ENCODE measurements at regions not wholly inside any gene's neighbourhood (a gene's known extent, or its start where the extent isn't known, plus 50 kb on each side); places are given as distances from the start of the nearest gene placed in this dataset.

DNA sequence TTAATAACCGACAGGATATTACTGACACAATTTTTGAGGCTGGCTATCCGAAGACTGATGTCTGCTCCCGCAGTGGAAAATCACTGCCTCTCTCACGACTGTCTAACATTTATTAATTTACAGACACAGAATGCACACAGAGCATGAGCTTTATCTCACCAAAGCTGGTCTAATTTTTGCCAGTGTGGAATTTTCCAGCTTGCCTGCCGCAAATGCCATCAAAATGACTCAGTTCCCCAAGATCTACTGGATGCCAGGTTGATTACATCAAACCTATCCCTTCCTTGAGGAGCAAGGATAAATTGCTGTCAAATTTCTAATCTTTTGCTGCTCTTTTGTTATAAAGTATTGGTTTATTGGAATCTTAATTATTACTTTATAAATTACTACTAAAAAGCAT is 1775.1 kb upstream of the PCDH20 start:
- DNase-seq (no peak), ATAC-seq (no peak)
- Histone ChIP-seq H3K27me3 (no peaks in the 10 kb centered on the region), H3K27ac (no peak overlapping the region), H3K9me3 (no peaks in the 10 kb centered on the region), H3K4me3 (no peak overlapping the region), H3K4me1 (no peaks in the 10 kb centered on the region), H3K36me3 (replicated peaks in 1 of 2; ENCODE audit: insufficient read depth in 1 of 2, low read depth in 2 of 2) (no peaks in the 10 kb centered on the region)
- intact Hi-C loops (cut with DNase I) = no loop called here
- 68 to 70% methylated on average over 5 of the region's 5 CpGs for WGBS, 2 donors
- TF ChIP-seq, protein P1, sequence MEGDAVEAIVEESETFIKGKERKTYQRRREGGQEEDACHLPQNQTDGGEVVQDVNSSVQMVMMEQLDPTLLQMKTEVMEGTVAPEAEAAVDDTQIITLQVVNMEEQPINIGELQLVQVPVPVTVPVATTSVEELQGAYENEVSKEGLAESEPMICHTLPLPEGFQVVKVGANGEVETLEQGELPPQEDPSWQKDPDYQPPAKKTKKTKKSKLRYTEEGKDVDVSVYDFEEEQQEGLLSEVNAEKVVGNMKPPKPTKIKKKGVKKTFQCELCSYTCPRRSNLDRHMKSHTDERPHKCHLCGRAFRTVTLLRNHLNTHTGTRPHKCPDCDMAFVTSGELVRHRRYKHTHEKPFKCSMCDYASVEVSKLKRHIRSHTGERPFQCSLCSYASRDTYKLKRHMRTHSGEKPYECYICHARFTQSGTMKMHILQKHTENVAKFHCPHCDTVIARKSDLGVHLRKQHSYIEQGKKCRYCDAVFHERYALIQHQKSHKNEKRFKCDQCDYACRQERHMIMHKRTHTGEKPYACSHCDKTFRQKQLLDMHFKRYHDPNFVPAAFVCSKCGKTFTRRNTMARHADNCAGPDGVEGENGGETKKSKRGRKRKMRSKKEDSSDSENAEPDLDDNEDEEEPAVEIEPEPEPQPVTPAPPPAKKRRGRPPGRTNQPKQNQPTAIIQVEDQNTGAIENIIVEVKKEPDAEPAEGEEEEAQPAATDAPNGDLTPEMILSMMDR (IDR thresholded peaks at IDR 0.05) = no peak
- TF ChIP-seq POLR2A (IDR thresholded peaks at IDR 0.05) = no peak

DNA sequence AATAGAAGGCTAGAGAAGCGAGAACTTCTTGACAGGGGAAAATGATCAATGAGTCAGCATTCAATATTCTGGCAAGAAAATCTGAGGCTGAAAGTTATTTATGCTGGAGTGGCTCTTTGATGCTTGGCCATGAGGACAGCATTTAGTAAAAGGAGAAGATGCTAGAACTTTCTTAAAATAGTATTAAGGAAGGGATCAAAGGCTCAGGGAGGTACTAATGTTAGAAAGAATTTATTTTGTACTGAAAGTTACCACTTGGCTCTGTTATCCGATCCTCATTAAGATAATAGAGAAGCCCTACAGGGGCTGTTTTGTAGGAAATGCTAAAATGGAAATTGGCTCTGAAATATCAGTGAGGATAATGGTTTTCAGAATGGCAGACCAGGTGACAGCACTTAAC is 1774.6 kb upstream of the PCDH20 start:
- no peaks in the 10 kb centered on the region for H3K36me3 ChIP-seq (replicated peaks in 1 of 2; ENCODE audit: insufficient read depth in 1 of 2, low read depth in 2 of 2)

DNA sequence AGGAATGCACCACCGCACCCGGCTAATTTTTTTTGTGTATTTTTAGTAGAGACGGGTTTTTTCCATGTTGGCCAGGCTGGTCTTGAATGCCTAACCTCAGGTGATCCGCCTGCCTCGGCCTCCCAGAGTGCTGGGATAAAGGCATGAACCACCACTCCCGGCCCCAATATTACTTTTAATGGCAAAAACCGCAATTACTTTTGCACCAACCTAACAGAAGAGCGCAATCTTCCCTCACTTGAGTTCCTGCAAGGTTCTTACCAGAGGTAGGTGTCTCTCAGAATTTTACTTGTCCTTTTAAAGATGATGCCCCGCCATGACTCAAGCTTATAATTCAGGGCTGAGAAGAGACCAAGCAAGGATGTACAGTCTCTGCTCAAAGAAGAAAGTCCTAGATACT is 1774.1 kb upstream of the PCDH20 start:
- ATAC-seq = no peak
- 84 to 90% methylated on average over 9 of the region's 9 CpGs for WGBS, 2 donors

More for the DNA sequence above, 1774.6 kb upstream of the PCDH20 start:
- ATAC-seq = no peak
- intact Hi-C loops (cut with DNase I) = no loop called here
- no peaks in the 10 kb centered on the region for H3K4me1 ChIP-seq
- no peaks in the 10 kb centered on the region for H3K9me3 ChIP-seq
- no peaks in the 10 kb centered on the region for H3K27me3 ChIP-seq
- no peak for DNase-seq
- 61 to 70% methylated on average over 2 of the region's 2 CpGs for WGBS, 2 donors
- TF ChIP-seq, protein P1 (IDR thresholded peaks at IDR 0.05) = no peak
- no peak overlapping the region for H3K4me3 ChIP-seq
- no peak overlapping the region for H3K27ac ChIP-seq

DNA sequence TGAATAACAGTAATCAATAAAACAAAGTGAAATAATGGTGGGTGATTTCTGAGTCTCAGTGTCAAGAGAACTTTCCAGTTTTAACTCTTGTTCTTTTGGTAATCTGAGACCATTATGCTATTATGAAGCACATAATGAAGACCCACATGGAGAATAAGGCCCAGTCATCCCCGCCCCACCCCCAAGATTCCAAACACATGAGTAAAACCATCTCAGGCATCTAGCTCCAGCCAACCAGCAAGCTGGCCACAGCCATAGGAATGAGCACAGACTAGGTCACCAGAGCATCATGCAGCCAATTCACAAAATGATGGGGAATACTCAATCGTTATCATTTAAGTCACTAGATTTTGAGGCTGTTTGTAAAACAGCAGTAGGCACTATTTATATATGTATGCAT is 1769.0 kb upstream of the PCDH20 start:
- no peak for TF ChIP-seq POLR2A (IDR thresholded peaks at IDR 0.05)
- TF ChIP-seq, protein P1 (IDR thresholded peaks at IDR 0.05) = no peak
- Histone ChIP-seq H3K27ac (no peak overlapping the region), H3K4me1 (no peaks in the 10 kb centered on the region), H3K36me3 (replicated peaks in 1 of 2; ENCODE audit: insufficient read depth in 1 of 2, low read depth in 2 of 2) (no peaks in the 10 kb centered on the region), H3K27me3 (no peaks in the 10 kb centered on the region), H3K4me3 (no peak overlapping the region), H3K9me3 (no peaks in the 10 kb centered on the region)
- WGBS, 2 donors = 78 to 84% methylated on average over 2 of the region's 2 CpGs
- no peak for DNase-seq
- no peak for ATAC-seq
- intact Hi-C loops (cut with DNase I) = no loop called here

More for the DNA sequence above, 1774.1 kb upstream of the PCDH20 start:
- TF ChIP-seq POLR2A (IDR thresholded peaks at IDR 0.05) = no peak
- TF ChIP-seq, protein P1 (IDR thresholded peaks at IDR 0.05) = no peak
- no peaks in the 10 kb centered on the region for H3K9me3 ChIP-seq
- no peaks in the 10 kb centered on the region for H3K36me3 ChIP-seq (replicated peaks in 1 of 2; ENCODE audit: insufficient read depth in 1 of 2, low read depth in 2 of 2)
- no peak for DNase-seq
- no peaks in the 10 kb centered on the region for H3K4me1 ChIP-seq
- no peak overlapping the region for H3K27ac ChIP-seq
- no peaks in the 10 kb centered on the region for H3K27me3 ChIP-seq
- H3K4me3 ChIP-seq = no peak overlapping the region
- intact Hi-C loops (cut with DNase I) = no loop called here

DNA sequence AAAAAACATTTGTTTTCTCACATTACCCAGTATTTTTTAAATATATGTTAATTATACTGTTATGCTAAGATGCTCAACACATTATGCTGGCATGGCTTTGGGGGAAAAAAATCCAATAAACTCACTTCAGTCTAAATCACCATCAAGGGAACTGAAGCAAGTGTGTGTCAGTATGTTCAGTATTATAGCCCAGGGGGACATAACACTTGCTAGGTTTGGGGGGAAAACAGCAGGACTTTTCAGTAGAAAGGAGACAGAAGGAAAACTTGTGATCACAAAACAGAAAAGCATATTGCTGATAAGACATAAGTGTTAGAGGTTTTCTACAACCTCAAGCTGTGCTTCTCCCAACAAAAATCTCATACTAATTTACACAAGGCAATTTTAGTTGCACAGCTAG is 1759.9 kb upstream of the PCDH20 start:
- ATAC-seq (no peak), DNase-seq (no peak)
- no peaks in the 10 kb centered on the region for H3K36me3 ChIP-seq (replicated peaks in 1 of 2; ENCODE audit: insufficient read depth in 1 of 2, low read depth in 2 of 2)
- no peaks in the 10 kb centered on the region for H3K4me1 ChIP-seq
- intact Hi-C loops (cut with DNase I) = no loop called here
- no peaks in the 10 kb centered on the region for H3K9me3 ChIP-seq
- no peak overlapping the region for H3K4me3 ChIP-seq
- TF ChIP-seq, protein P1 (IDR thresholded peaks at IDR 0.05) = no peak
- no peak for TF ChIP-seq POLR2A (IDR thresholded peaks at IDR 0.05)
- H3K27ac ChIP-seq = no peak overlapping the region
- no peaks in the 10 kb centered on the region for H3K27me3 ChIP-seq
